HEK293 (cell line): ENCODE measurements at regions not wholly inside any gene's neighbourhood (a gene's known extent, or its start where the extent isn't known, plus 50 kb on each side); places are given as distances from the start of the nearest gene placed in this dataset.

ENCODE experiments used
- CTCF ChIP-seq: fragments of 450-650 bp; formaldehyde crosslinking; IDR thresholded peaks from 2 replicates; pipeline ENCODE4 v1.5.1; 2016; ENCODE audit warnings: missing biosample characterization, missing genetic modification characterization
- YY1 ChIP-seq: fragments of 450-650 bp; formaldehyde crosslinking; IDR thresholded peaks from 2 replicates; pipeline ENCODE4 v1.5.1; 2018; ENCODE audit warnings: missing biosample characterization, missing genetic modification characterization
- ZBTB26 ChIP-seq: fragments of 450-650 bp; formaldehyde crosslinking; optimal IDR thresholded peaks from 2 replicates; pipeline ENCODE3; 2016; ENCODE audit warnings: missing biosample characterization, mild to moderate bottlenecking, missing genetic modification characterization
- ZEB2 ChIP-seq: fragments of 450-650 bp; formaldehyde crosslinking; IDR thresholded peaks from 2 replicates; pipeline ENCODE4 v1.5.1; 2016; ENCODE audit warnings: missing biosample characterization, missing genetic modification characterization
- ZNF157 ChIP-seq: fragments of 450-650 bp; formaldehyde crosslinking; IDR thresholded peaks from 2 replicates; pipeline ENCODE4 v1.5.1; 2016; ENCODE audit warnings: missing biosample characterization, missing genetic modification characterization
- ZNF175 ChIP-seq: fragments of 450-650 bp; formaldehyde crosslinking; IDR thresholded peaks from 2 replicates; pipeline ENCODE4 v1.5.1; 2016; ENCODE audit warnings: missing biosample characterization, missing genetic modification characterization
- ZNF214 ChIP-seq: fragments of 450-650 bp; formaldehyde crosslinking; IDR thresholded peaks from 2 replicates; pipeline ENCODE4 v1.5.1; 2017; ENCODE audit warnings: missing biosample characterization, mild to moderate bottlenecking, missing genetic modification characterization, borderline replicate concordance
- ZNF274 ChIP-seq, 2 experiments: fragments of 200-500 bp in 1 of 2; fragments of 450-650 bp in 1 of 2; sonication (Bioruptor generic) in 1 of 2; formaldehyde crosslinking in 1 of 2; IDR thresholded peaks; 2 replicates each; pipeline versions ENCODE4 v1.5.1 to v1.6.1; 2014 to 2016; ENCODE audit warnings: borderline replicate concordance in 1 of 2, inconsistent platforms in 1 of 2, low read length in 1 of 2, missing biosample characterization in 1 of 2, missing genetic modification characterization in 1 of 2
- ZNF350 ChIP-seq: fragments of 450-650 bp; formaldehyde crosslinking; IDR thresholded peaks from 2 replicates; pipeline ENCODE4 v1.5.0; 2017; ENCODE audit warnings: missing biosample characterization, mild to moderate bottlenecking, missing genetic modification characterization
- ZNF394 ChIP-seq: fragments of 450-650 bp; formaldehyde crosslinking; IDR thresholded peaks from 2 replicates; pipeline ENCODE4 v1.5.1; 2016; ENCODE audit warnings: missing biosample characterization, missing genetic modification characterization, mild to moderate bottlenecking, moderate library complexity, borderline replicate concordance
- ZNF626 ChIP-seq: fragments of 450-650 bp; sonication (Bioruptor Pico); formaldehyde crosslinking; IDR thresholded peaks from 2 replicates; pipeline ENCODE4 v1.5.1; 2018; ENCODE audit warnings: missing biosample characterization, missing genetic modification characterization, inconsistent platforms
- ZNF670 ChIP-seq: fragments of 450-650 bp; formaldehyde crosslinking; IDR thresholded peaks from 2 replicates; pipeline ENCODE4 v1.5.1; 2016; ENCODE audit warnings: missing biosample characterization, missing genetic modification characterization, low read depth
- ZSCAN18 ChIP-seq: fragments of 450-650 bp; formaldehyde crosslinking; IDR thresholded peaks from 2 replicates; pipeline ENCODE4 v1.5.1; 2016; ENCODE audit warnings: missing biosample characterization, missing genetic modification characterization
- TF ChIP-seq, protein P1 (sequence below): fragments of 450-650 bp; formaldehyde crosslinking; IDR thresholded peaks from 2 replicates; pipeline ENCODE4 v1.5.1; 2016; ENCODE audit warnings: missing biosample characterization, missing genetic modification characterization

- TF ChIP-seq ZNF670 (tag by site-specific recombination) (no peak), CTCF (no peak), ZSCAN18 (tag by site-specific recombination) (no peak), ZNF157 (tag by site-specific recombination) (no peak), ZNF394 (tag by site-specific recombination) (no peak), YY1 (tag by site-specific recombination) (no peak), ZBTB26 (tag by site-specific recombination) (no peak), ZNF214 (tag by site-specific recombination) (no peak), ZEB2 (no peak), ZNF175 (tag by site-specific recombination) (no peak), ZNF350 (tag by site-specific recombination) (no peak), ZNF626 (tag by site-specific recombination) (no peak), ZNF274 (IDR thresholded peaks at IDR 0.05; ENCODE audit: low read length) (no peak), ZNF274 (tag by site-specific recombination; IDR thresholded peaks at IDR 0.05; ENCODE audit: borderline replicate concordance) (no peak)
- TF ChIP-seq, protein P1, sequence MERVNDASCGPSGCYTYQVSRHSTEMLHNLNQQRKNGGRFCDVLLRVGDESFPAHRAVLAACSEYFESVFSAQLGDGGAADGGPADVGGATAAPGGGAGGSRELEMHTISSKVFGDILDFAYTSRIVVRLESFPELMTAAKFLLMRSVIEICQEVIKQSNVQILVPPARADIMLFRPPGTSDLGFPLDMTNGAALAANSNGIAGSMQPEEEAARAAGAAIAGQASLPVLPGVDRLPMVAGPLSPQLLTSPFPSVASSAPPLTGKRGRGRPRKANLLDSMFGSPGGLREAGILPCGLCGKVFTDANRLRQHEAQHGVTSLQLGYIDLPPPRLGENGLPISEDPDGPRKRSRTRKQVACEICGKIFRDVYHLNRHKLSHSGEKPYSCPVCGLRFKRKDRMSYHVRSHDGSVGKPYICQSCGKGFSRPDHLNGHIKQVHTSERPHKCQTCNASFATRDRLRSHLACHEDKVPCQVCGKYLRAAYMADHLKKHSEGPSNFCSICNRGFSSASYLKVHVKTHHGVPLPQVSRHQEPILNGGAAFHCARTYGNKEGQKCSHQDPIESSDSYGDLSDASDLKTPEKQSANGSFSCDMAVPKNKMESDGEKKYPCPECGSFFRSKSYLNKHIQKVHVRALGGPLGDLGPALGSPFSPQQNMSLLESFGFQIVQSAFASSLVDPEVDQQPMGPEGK, result no peak
Measured at GRCh38 chrX:66760651-66761050, 121.8 kb upstream of the EDA2R start.
